HepG2 (cell line): ENCODE measurements at regions not wholly inside any gene's neighbourhood (a gene's known extent, or its start where the extent isn't known, plus 50 kb on each side); places are given as distances from the start of the nearest gene placed in this dataset.

ENCODE experiments used
- ADNP ChIP-seq: sonication (generic); formaldehyde crosslinking; IDR thresholded peaks from 2 replicates; pipeline ENCODE4 v1.4.0; 2020; ENCODE audit warnings: missing genetic modification reagents
- ARNT ChIP-seq: fragments of 450-650 bp; IDR thresholded peaks from 2 replicates; pipeline ENCODE4 v1.6.1; 2017
- BHLHE40 ChIP-seq: IDR thresholded peaks from 2 replicates; pipeline ENCODE4 v1.6.1; 2011; ENCODE audit warnings: low read length, improper control_type of control experiment
- CHD2 ChIP-seq: IDR thresholded peaks from 2 replicates; pipeline ENCODE4 v1.6.1; 2011; ENCODE audit warnings: low read depth, low read length, improper control_type of control experiment
- MIXL1 ChIP-seq: IDR thresholded peaks from 2 replicates; pipeline ENCODE4 v1.6.1; 2016
- NCOA2 ChIP-seq: sonication (generic); formaldehyde crosslinking; IDR thresholded peaks from 2 replicates; pipeline ENCODE4 v1.8.0; 2022; ENCODE audit warnings: inconsistent platforms
- POLR2AphosphoS5 ChIP-seq: IDR thresholded peaks from 2 replicates; pipeline ENCODE4 v1.6.1; 2012; ENCODE audit warnings: low read depth, low read length
- RBM22 ChIP-seq: fragments of 200-400 bp; formaldehyde crosslinking; optimal IDR thresholded peaks from 2 replicates; pipeline ENCODE3; 2017; ENCODE audit warnings: mild to moderate bottlenecking, low read length, moderate library complexity
- TAF1 ChIP-seq: sonication (generic); formaldehyde crosslinking; IDR thresholded peaks from 2 replicates; pipeline ENCODE4 v1.4.0; 2020; ENCODE audit warnings: missing genetic modification reagents
- ZNF232 ChIP-seq: sonication (generic); formaldehyde crosslinking; IDR thresholded peaks from 2 replicates; pipeline ENCODE4 v1.4.0; 2020; ENCODE audit warnings: missing genetic modification reagents, borderline replicate concordance
- TF ChIP-seq, protein P1 (sequence below): sonication (generic); formaldehyde crosslinking; conservative IDR thresholded peaks from 2 replicates; pipeline ENCODE4 v1.8.1; 2023; ENCODE audit warnings: missing genetic modification reagents
- TF ChIP-seq, protein P2 (sequence below): sonication (generic); formaldehyde crosslinking; IDR thresholded peaks from 2 replicates; pipeline ENCODE4 v1.4.0; 2020; ENCODE audit warnings: missing genetic modification reagents, borderline replicate concordance
- TF ChIP-seq, protein P3 (sequence below): sonication (generic); formaldehyde crosslinking; IDR thresholded peaks from 2 replicates; pipeline ENCODE4 v1.5.0; 2020; ENCODE audit warnings: mild to moderate bottlenecking, missing genetic modification reagents, moderate library complexity
- TF ChIP-seq, protein P4 (sequence below): sonication (generic); formaldehyde crosslinking; IDR thresholded peaks from 2 replicates; pipeline ENCODE4 v1.5.1; 2020; ENCODE audit warnings: mild to moderate bottlenecking, missing genetic modification reagents

DNA sequence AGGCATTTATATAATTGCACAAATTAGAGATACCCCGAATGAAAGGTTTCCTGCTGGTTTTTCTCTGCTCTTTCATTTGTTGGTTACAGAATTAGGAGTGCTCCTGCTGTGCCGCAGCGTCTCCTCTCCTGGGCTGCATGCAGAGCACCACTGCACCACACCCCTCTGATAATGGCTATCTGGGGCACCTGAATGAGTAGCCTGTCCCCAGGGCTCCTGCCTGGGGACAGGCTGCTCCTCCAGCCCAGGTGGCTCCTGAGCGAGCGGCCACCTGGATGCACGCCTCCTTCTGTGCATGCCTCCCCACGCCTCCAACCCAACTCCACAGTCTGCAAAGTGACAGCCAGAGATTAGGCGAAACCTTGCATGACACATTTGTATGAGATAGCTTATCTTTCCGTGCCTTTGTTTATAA lies 242.6 kb upstream of the FZD8 start:
- TF ChIP-seq MIXL1 (CRISPR knock-in tag) (no peak), NCOA2 (CRISPR knock-in tag) (no peak), BHLHE40 (no peak), ARNT (no peak), RBM22 (no peak), ADNP (CRISPR knock-in tag) (no peak), ZNF232 (CRISPR knock-in tag) (no peak), POLR2AphosphoS5 (no peak), TAF1 (no peak), CHD2 (no peak)
- TF ChIP-seq, protein P1, sequence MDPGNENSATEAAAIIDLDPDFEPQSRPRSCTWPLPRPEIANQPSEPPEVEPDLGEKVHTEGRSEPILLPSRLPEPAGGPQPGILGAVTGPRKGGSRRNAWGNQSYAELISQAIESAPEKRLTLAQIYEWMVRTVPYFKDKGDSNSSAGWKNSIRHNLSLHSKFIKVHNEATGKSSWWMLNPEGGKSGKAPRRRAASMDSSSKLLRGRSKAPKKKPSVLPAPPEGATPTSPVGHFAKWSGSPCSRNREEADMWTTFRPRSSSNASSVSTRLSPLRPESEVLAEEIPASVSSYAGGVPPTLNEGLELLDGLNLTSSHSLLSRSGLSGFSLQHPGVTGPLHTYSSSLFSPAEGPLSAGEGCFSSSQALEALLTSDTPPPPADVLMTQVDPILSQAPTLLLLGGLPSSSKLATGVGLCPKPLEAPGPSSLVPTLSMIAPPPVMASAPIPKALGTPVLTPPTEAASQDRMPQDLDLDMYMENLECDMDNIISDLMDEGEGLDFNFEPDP (CRISPR knock-in tag): no peak
- TF ChIP-seq, protein P2, sequence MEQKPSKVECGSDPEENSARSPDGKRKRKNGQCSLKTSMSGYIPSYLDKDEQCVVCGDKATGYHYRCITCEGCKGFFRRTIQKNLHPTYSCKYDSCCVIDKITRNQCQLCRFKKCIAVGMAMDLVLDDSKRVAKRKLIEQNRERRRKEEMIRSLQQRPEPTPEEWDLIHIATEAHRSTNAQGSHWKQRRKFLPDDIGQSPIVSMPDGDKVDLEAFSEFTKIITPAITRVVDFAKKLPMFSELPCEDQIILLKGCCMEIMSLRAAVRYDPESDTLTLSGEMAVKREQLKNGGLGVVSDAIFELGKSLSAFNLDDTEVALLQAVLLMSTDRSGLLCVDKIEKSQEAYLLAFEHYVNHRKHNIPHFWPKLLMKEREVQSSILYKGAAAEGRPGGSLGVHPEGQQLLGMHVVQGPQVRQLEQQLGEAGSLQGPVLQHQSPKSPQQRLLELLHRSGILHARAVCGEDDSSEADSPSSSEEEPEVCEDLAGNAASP (CRISPR knock-in tag): no peak
- TF ChIP-seq, protein P3, sequence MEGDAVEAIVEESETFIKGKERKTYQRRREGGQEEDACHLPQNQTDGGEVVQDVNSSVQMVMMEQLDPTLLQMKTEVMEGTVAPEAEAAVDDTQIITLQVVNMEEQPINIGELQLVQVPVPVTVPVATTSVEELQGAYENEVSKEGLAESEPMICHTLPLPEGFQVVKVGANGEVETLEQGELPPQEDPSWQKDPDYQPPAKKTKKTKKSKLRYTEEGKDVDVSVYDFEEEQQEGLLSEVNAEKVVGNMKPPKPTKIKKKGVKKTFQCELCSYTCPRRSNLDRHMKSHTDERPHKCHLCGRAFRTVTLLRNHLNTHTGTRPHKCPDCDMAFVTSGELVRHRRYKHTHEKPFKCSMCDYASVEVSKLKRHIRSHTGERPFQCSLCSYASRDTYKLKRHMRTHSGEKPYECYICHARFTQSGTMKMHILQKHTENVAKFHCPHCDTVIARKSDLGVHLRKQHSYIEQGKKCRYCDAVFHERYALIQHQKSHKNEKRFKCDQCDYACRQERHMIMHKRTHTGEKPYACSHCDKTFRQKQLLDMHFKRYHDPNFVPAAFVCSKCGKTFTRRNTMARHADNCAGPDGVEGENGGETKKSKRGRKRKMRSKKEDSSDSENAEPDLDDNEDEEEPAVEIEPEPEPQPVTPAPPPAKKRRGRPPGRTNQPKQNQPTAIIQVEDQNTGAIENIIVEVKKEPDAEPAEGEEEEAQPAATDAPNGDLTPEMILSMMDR (CRISPR knock-in tag): no peak
- TF ChIP-seq, protein P4, sequence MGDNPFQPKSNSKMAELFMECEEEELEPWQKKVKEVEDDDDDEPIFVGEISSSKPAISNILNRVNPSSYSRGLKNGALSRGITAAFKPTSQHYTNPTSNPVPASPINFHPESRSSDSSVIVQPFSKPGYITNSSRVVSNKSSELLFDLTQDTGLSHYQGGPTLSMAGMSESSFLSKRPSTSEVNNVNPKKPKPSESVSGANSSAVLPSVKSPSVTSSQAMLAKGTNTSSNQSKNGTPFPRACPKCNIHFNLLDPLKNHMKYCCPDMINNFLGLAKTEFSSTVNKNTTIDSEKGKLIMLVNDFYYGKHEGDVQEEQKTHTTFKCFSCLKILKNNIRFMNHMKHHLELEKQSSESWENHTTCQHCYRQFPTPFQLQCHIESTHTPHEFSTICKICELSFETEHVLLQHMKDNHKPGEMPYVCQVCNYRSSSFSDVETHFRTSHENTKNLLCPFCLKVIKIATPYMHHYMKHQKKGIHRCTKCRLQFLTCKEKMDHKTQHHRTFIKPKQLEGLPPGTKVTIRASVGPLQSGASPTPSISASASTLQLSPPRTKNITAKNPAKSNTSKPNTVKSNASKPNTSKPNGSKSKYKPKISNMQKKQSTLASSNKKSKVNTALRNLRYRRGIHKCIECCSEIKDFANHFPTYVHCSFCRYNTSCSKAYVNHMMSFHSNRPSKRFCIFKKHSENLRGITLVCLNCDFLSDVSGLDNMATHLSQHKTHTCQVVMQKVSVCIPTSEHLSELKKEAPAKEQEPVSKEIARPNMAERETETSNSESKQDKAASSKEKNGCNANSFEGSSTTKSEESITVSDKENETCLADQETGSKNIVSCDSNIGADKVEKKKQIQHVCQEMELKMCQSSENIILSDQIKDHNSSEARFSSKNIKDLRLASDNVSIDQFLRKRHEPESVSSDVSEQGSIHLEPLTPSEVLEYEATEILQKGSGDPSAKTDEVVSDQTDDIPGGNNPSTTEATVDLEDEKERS (CRISPR knock-in tag): no peak
